ENCODE measurements at regions not wholly inside any gene's neighbourhood (a gene's known extent, or its start where the extent isn't known, plus 50 kb on each side); places are given as distances from the start of the nearest gene placed in this dataset.
"Not testable (repeated sequence)": the region's sequence is repeated elsewhere in the genome, so short reads cannot be mapped to it uniquely, and the experiment has no call there.

- not testable (repeated sequence) for DNase-seq (ENCODE audit: low read depth)
Measured at GRCh38 chr18:64725657-64726056, 576.8 kb upstream of the LINC00305 start.

GRCh38 chr18:64720781-64721464, 572.0 kb upstream of the LINC00305 start:
- DNase-seq (ENCODE audit: low read depth): no peak

- DNase-seq (ENCODE audit: low read depth): no peak
Measured at GRCh38 chr18:64718808-64719207, 569.9 kb upstream of the LINC00305 start.

- DNase-seq (ENCODE audit: low read depth): peak; percentile 46
Measured at GRCh38 chr18:64717026-64717425, 568.1 kb upstream of the LINC00305 start.

- DNase-seq (ENCODE audit: low read depth): no peak
Measured at GRCh38 chr18:64714086-64714485, 565.2 kb upstream of the LINC00305 start.

GRCh38 chr18:64713284-64713683, 564.4 kb upstream of the LINC00305 start:
- no peak for DNase-seq (ENCODE audit: low read depth)

GRCh38 chr18:64712035-64712434, 563.1 kb upstream of the LINC00305 start:
- DNase-seq (ENCODE audit: low read depth): no peak

- peak; percentile 32 for DNase-seq (ENCODE audit: low read depth)
Measured at GRCh38 chr18:64710105-64710861, 561.4 kb upstream of the LINC00305 start.

- no peak for DNase-seq (ENCODE audit: low read depth)
Measured at GRCh38 chr18:64707052-64707451, 558.2 kb upstream of the LINC00305 start.

- DNase-seq (ENCODE audit: low read depth): no peak
Measured at GRCh38 chr18:64699081-64699480, 550.2 kb upstream of the LINC00305 start.

- DNase-seq (ENCODE audit: low read depth): peak; percentile 5
Measured at GRCh38 chr18:64695851-64696553, 547.1 kb upstream of the LINC00305 start.

- peak; percentile 17 for DNase-seq (ENCODE audit: low read depth)
Measured at GRCh38 chr18:64693766-64694165, 544.9 kb upstream of the LINC00305 start.

GRCh38 chr18:64692826-64693225, 543.9 kb upstream of the LINC00305 start:
- DNase-seq (ENCODE audit: low read depth): no peak

GRCh38 chr18:64679121-64679520, 530.2 kb upstream of the LINC00305 start:
- no peak for DNase-seq (ENCODE audit: low read depth)

GRCh38 chr18:64678048-64678447, 529.2 kb upstream of the LINC00305 start:
- DNase-seq (ENCODE audit: low read depth): no peak

- no peak for DNase-seq (ENCODE audit: low read depth)
Measured at GRCh38 chr18:64674694-64675093, 525.8 kb upstream of the LINC00305 start.

GRCh38 chr18:64671293-64671692, 522.4 kb upstream of the LINC00305 start:
- DNase-seq (ENCODE audit: low read depth): not testable (repeated sequence)

- DNase-seq (ENCODE audit: low read depth): peak; percentile 7
Measured at GRCh38 chr18:64668461-64668962, 519.6 kb upstream of the LINC00305 start.

- DNase-seq (ENCODE audit: low read depth): no peak
Measured at GRCh38 chr18:64663086-64663485, 514.2 kb upstream of the LINC00305 start.

- DNase-seq (ENCODE audit: low read depth): no peak
Measured at GRCh38 chr18:64659196-64659595, 510.3 kb upstream of the LINC00305 start.

GRCh38 chr18:64653068-64653467, 504.2 kb upstream of the LINC00305 start:
- DNase-seq (ENCODE audit: low read depth): no peak

GRCh38 chr18:64650068-64650467, 501.2 kb upstream of the LINC00305 start:
- DNase-seq (ENCODE audit: low read depth): no peak

Measured in HT1080 (cell line).